Esophagus squamous epithelium (tissue), 4 donors: ENCODE measurements at regions not wholly inside any gene's neighbourhood (a gene's known extent, or its start where the extent isn't known, plus 50 kb on each side); places are given as distances from the start of the nearest gene placed in this dataset.

Experiments used
- CTCF ChIP-seq, 6 experiments: fragments of 450-650 bp in 4 of 6; fragments of 200-600 bp in 2 of 6; sonication (generic) in 2 of 6; IDR thresholded peaks; one replicate each; pipeline ENCODE4 v1.5.1; 2016 to 2019; ENCODE audit warnings: antibody characterized with exemption in 6 of 6, mild to moderate bottlenecking in 4 of 6, moderate library complexity in 4 of 6
- POLR2A ChIP-seq, 4 donors: fragments of 450-650 bp; IDR thresholded peaks; one replicate each; pipeline ENCODE4 v1.6.1; 2017; ENCODE audit warnings: antibody characterized with exemption in 4 of 4, mild to moderate bottlenecking in 4 of 4, moderate library complexity in 3 of 4

- TF ChIP-seq POLR2A (IDR thresholded peaks at IDR 0.05) (no peak), CTCF (IDR thresholded peaks at IDR 0.05) (no peak)
These were observed 666.9 kb downstream of the PLCL1 start for GRCh38 chr2:198471291-198471690.
